T-helper 22 cell (primary cell): ENCODE measurements at regions not wholly inside any gene's neighbourhood (a gene's known extent, or its start where the extent isn't known, plus 50 kb on each side); places are given as distances from the start of the nearest gene placed in this dataset.

Experiments
- DNase-seq: peaks from one replicate; pipeline ENCODE4 v3.0.0-alpha.2; 2020; ENCODE audit warnings: low read depth

GRCh38 chr4:80145739-80146138, 51.6 kb upstream of the PRDM8 start:
- no peak for DNase-seq

- DNase-seq: no peak
Observed at GRCh38 chr4:80144676-80145470, 52.4 kb upstream of the PRDM8 start.

GRCh38 chr4:80143307-80143679, 54.0 kb upstream of the PRDM8 start:
- no peak for DNase-seq

GRCh38 chr4:80142394-80143306, 54.7 kb upstream of the PRDM8 start:
- no peak for DNase-seq

- no peak for DNase-seq
Observed at GRCh38 chr4:80141543-80141942, 55.8 kb upstream of the PRDM8 start.

GRCh38 chr4:80140194-80140593, 57.1 kb upstream of the PRDM8 start:
- no peak for DNase-seq

GRCh38 chr4:80139671-80140070, 57.6 kb upstream of the PRDM8 start:
- DNase-seq: no peak

- DNase-seq: peak; percentile 47
Observed at GRCh38 chr4:80138551-80139538, 58.5 kb upstream of the PRDM8 start.

GRCh38 chr4:80137631-80138030, 59.7 kb upstream of the PRDM8 start:
- DNase-seq: no peak

- DNase-seq: no peak
Observed at GRCh38 chr4:80136270-80136669, 61.0 kb upstream of the PRDM8 start.

GRCh38 chr4:80135702-80136058, 61.6 kb upstream of the PRDM8 start:
- no peak for DNase-seq

GRCh38 chr4:80134936-80135701, 62.1 kb upstream of the ANTXR2 start:
- no peak for DNase-seq

- no peak for DNase-seq
Observed at GRCh38 chr4:80133240-80133783, 60.3 kb upstream of the ANTXR2 start.

- DNase-seq: no peak
Observed at GRCh38 chr4:80129785-80130184, 56.8 kb upstream of the ANTXR2 start.

- no peak for DNase-seq
Observed at GRCh38 chr4:80128941-80129340, 55.9 kb upstream of the ANTXR2 start.

- no peak for DNase-seq
Observed at GRCh38 chr4:80127870-80128419, 54.9 kb upstream of the ANTXR2 start.

GRCh38 chr4:80126435-80126834, 53.4 kb upstream of the ANTXR2 start:
- no peak for DNase-seq

- peak; percentile 7 for DNase-seq
Observed at GRCh38 chr4:80125252-80126177, 52.5 kb upstream of the ANTXR2 start.
